GM12892 (cell line): ENCODE measurements at regions not wholly inside any gene's neighbourhood (a gene's known extent, or its start where the extent isn't known, plus 50 kb on each side); places are given as distances from the start of the nearest gene placed in this dataset.

ENCODE experiments used
- POLR2A ChIP-seq: IDR thresholded peaks from 2 replicates; pipeline ENCODE4 v1.6.1; 2011; ENCODE audit warnings: low read depth, low read length, control low read depth
- POLR2AphosphoS5 ChIP-seq: IDR thresholded peaks from 2 replicates; pipeline ENCODE4 v1.6.1; 2011; ENCODE audit warnings: low read depth, low read length, control low read depth
- TAF1 ChIP-seq: IDR thresholded peaks from 2 replicates; pipeline ENCODE4 v1.6.1; 2011; ENCODE audit warnings: low read depth, mild to moderate bottlenecking, control low read depth, low read length, borderline replicate concordance

DNA sequence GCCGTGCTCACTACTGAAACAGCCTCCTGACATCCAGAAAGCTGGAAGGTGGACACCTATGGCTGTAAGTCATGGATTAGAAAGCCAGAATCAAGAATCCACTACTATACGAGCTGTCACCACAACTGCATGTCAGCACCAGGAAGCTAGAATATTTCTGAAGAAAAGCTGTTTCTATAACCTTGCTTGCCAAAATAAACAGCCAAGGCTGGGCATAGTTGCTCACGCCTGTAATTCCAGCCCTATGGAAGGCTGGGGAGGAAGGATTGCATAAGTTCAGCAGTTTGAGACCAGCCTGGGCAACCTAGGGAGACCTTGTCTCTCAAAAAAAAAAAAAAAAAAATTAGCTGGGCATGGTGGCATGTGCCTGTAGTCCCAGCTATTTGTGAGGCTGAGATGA is 96.3 kb upstream of the GAREM1 start:
- TF ChIP-seq POLR2A (no peak), POLR2AphosphoS5 (no peak), TAF1 (no peak)
